Smooth muscle cell (in vitro differentiated cells): ENCODE measurements at regions not wholly inside any gene's neighbourhood (a gene's known extent, or its start where the extent isn't known, plus 50 kb on each side); places are given as distances from the start of the nearest gene placed in this dataset.

Experiments used
- DNase-seq: peaks from one replicate; lab custom pipeline; 2025; ENCODE audit not compliant: unreplicated experiment; lab: John Stamatoyannopoulos, UW
- H2AFZ ChIP-seq: fragments of 200-600 bp; sonication (generic); 2 replicates; pipeline ENCODE4 v1.6.0; 2016; ENCODE audit warnings: antibody characterized with exemption, low read depth, mild to moderate bottlenecking
- H3F3A ChIP-seq: fragments of 200-600 bp; sonication (generic); 2 replicates; pipeline ENCODE4 v1.6.0; 2017; ENCODE audit warnings: antibody characterized with exemption, low read depth
- H3K27ac ChIP-seq: fragments of 200-600 bp; sonication (generic); 2 replicates; pipeline ENCODE4 v1.5.1; 2016; ENCODE audit warnings: low read depth, mild to moderate bottlenecking
- H3K27me3 ChIP-seq: fragments of 200-600 bp; sonication (generic); 2 replicates; pipeline ENCODE4 v1.6.1; 2016; ENCODE audit warnings: low read depth, mild to moderate bottlenecking
- H3K36me3 ChIP-seq: fragments of 200-600 bp; sonication (generic); 2 replicates; pipeline ENCODE4 v1.5.1; 2016; ENCODE audit warnings: low read depth
- H3K4me1 ChIP-seq: fragments of 200-600 bp; sonication (generic); 2 replicates; pipeline ENCODE4 v1.5.1; 2016; ENCODE audit warnings: low read depth
- H3K4me2 ChIP-seq: fragments of 200-600 bp; sonication (generic); 2 replicates; pipeline ENCODE4 v1.6.0; 2016; ENCODE audit warnings: mild to moderate bottlenecking
- H3K4me3 ChIP-seq: fragments of 200-600 bp; sonication (generic); 2 replicates; pipeline ENCODE4 v1.5.1; 2016; ENCODE audit warnings: mild to moderate bottlenecking
- H3K79me2 ChIP-seq: fragments of 200-600 bp; sonication (generic); 2 replicates; pipeline ENCODE4 v1.6.0; 2016; ENCODE audit warnings: low read depth, mild to moderate bottlenecking
- H3K9ac ChIP-seq: fragments of 200-600 bp; sonication (generic); 2 replicates; pipeline ENCODE4 v1.6.0; 2016; ENCODE audit warnings: low read depth
- H3K9me3 ChIP-seq: fragments of 200-600 bp; sonication (generic); replicated peaks from 2 replicates; pipeline ENCODE4 v1.5.1; 2016; ENCODE audit warnings: low read depth
- H4K20me1 ChIP-seq: fragments of 200-600 bp; sonication (generic); 2 replicates; pipeline ENCODE4 v1.6.0; 2016; ENCODE audit warnings: low read depth
- WGBS: methylation state at CpG from one replicate; pipeline ENCODE4 v1.1.7; 2016; ENCODE audit warnings: low lambda C conversion rate; 5-methylcytosine and 5-hydroxymethylcytosine counted together
- TF ChIP-seq, protein P1 (sequence below): fragments of 200-600 bp; sonication (generic); IDR thresholded peaks from 2 replicates; pipeline ENCODE4 v1.5.1; 2017; ENCODE audit warnings: borderline replicate concordance, mild to moderate bottlenecking, antibody characterized with exemption; ENCODE audit not compliant: insufficient read depth, poor library complexity, severe bottlenecking

GRCh38 chr4:137678796-137679195, 146.5 kb upstream of the PCDH18 start:
- DNase-seq, result no peak
- peak overlapping the region; percentile 79 for H3K27ac ChIP-seq
- H3K27me3 ChIP-seq, result no peaks in the 10 kb centered on the region
- H3K36me3 ChIP-seq, result no peaks in the 10 kb centered on the region
- H3K9me3 ChIP-seq, result no peaks in the 10 kb centered on the region
- no peaks in the 10 kb centered on the region for H3F3A ChIP-seq
- H3K4me3 ChIP-seq, result no peak overlapping the region
- peaks cover 27% of the 10 kb centered on the region for H3K4me1 ChIP-seq
- H3K9ac ChIP-seq, result no peak overlapping the region
- TF ChIP-seq, protein P1, sequence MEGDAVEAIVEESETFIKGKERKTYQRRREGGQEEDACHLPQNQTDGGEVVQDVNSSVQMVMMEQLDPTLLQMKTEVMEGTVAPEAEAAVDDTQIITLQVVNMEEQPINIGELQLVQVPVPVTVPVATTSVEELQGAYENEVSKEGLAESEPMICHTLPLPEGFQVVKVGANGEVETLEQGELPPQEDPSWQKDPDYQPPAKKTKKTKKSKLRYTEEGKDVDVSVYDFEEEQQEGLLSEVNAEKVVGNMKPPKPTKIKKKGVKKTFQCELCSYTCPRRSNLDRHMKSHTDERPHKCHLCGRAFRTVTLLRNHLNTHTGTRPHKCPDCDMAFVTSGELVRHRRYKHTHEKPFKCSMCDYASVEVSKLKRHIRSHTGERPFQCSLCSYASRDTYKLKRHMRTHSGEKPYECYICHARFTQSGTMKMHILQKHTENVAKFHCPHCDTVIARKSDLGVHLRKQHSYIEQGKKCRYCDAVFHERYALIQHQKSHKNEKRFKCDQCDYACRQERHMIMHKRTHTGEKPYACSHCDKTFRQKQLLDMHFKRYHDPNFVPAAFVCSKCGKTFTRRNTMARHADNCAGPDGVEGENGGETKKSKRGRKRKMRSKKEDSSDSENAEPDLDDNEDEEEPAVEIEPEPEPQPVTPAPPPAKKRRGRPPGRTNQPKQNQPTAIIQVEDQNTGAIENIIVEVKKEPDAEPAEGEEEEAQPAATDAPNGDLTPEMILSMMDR, result no peak
- H3K79me2 ChIP-seq, result no peaks in the 10 kb centered on the region
- WGBS, result 74% methylated on average over 1 of the region's 1 CpG
- no peak overlapping the region for H2AFZ ChIP-seq
- H3K4me2 ChIP-seq, result peak overlapping the region; percentile 61
- H4K20me1 ChIP-seq, result no peaks in the 10 kb centered on the region

GRCh38 chr4:137677863-137678262, 145.6 kb upstream of the PCDH18 start:
- DNase-seq, result no peak
- Histone ChIP-seq H4K20me1 (no peaks in the 10 kb centered on the region), H3K9me3 (no peaks in the 10 kb centered on the region), H3K27ac (peak overlapping the region; percentile 79), H3K4me2 (peak overlapping the region; percentile 61), H3K9ac (no peak overlapping the region), H3K27me3 (no peaks in the 10 kb centered on the region), H3K79me2 (no peaks in the 10 kb centered on the region), H3F3A (no peaks in the 10 kb centered on the region), H3K36me3 (no peaks in the 10 kb centered on the region), H2AFZ (peak overlapping the region; percentile 55), H3K4me3 (no peak overlapping the region), H3K4me1 (peaks cover 27% of the 10 kb centered on the region)
- TF ChIP-seq, protein P1, result no peak

- Histone ChIP-seq H3K9me3 (no peaks in the 10 kb centered on the region), H2AFZ (peak overlapping the region; percentile 21), H3K27me3 (no peaks in the 10 kb centered on the region), H4K20me1 (no peaks in the 10 kb centered on the region), H3K36me3 (no peaks in the 10 kb centered on the region), H3K27ac (no peak overlapping the region), H3K4me3 (no peak overlapping the region), H3K79me2 (no peaks in the 10 kb centered on the region), H3F3A (no peaks in the 10 kb centered on the region), H3K4me2 (no peak overlapping the region), H3K4me1 (peaks cover 25% of the 10 kb centered on the region), H3K9ac (no peak overlapping the region)
- TF ChIP-seq, protein P1, result no peak
- no peak for DNase-seq
- 94% methylated on average over 1 of the region's 1 CpG for WGBS
These were observed 144.2 kb upstream of the PCDH18 start for GRCh38 chr4:137676357-137676998.

GRCh38 chr4:137674066-137674465, 141.8 kb upstream of the PCDH18 start:
- Histone ChIP-seq H3K4me2 (no peak overlapping the region), H3K9ac (no peak overlapping the region), H3K4me1 (peaks cover 16% of the 10 kb centered on the region), H2AFZ (peak overlapping the region; percentile 9), H3K36me3 (no peaks in the 10 kb centered on the region), H3K27ac (no peak overlapping the region), H3K9me3 (no peaks in the 10 kb centered on the region), H3K27me3 (no peaks in the 10 kb centered on the region), H3F3A (no peaks in the 10 kb centered on the region), H4K20me1 (no peaks in the 10 kb centered on the region), H3K4me3 (no peak overlapping the region), H3K79me2 (no peaks in the 10 kb centered on the region)
- TF ChIP-seq, protein P1, result no peak
- WGBS, result 89% methylated on average over 2 of the region's 2 CpGs
- no peak for DNase-seq
